Panc1 (cell line): ENCODE measurements at regions not wholly inside any gene's neighbourhood (a gene's known extent, or its start where the extent isn't known, plus 50 kb on each side); places are given as distances from the start of the nearest gene placed in this dataset.

Source experiments
- POLR2AphosphoS5 ChIP-seq: IDR thresholded peaks from 2 replicates; pipeline ENCODE4 v1.6.1; 2012; ENCODE audit warnings: mild to moderate bottlenecking, low read depth, low read length, moderate library complexity
- SIN3A ChIP-seq: IDR thresholded peaks from 2 replicates; pipeline ENCODE4 v1.6.1; 2012; ENCODE audit warnings: low read depth, mild to moderate bottlenecking, low read length, moderate library complexity, borderline replicate concordance; ENCODE audit not compliant: insufficient read depth
- TCF7L2 ChIP-seq: IDR thresholded peaks from 2 replicates; pipeline ENCODE4 v1.6.1; 2011; ENCODE audit warnings: mild to moderate bottlenecking, low read depth, low read length, inconsistent platforms
- TF ChIP-seq, protein P1 (sequence below): fragments of 450-650 bp; IDR thresholded peaks from 2 replicates; pipeline ENCODE4 v1.5.1; 2017; ENCODE audit warnings: mild to moderate bottlenecking
- TF ChIP-seq, protein P2 (sequence below), 2 experiments: IDR thresholded peaks; 2 replicates each; pipeline ENCODE4 v1.6.1; 2011 to 2012; ENCODE audit warnings: low read depth in 2 of 2, control low read depth in 1 of 2, low read length in 1 of 2, mild to moderate bottlenecking in 1 of 2, moderate library complexity in 1 of 2; ENCODE audit not compliant: insufficient read depth in 1 of 2

DNA sequence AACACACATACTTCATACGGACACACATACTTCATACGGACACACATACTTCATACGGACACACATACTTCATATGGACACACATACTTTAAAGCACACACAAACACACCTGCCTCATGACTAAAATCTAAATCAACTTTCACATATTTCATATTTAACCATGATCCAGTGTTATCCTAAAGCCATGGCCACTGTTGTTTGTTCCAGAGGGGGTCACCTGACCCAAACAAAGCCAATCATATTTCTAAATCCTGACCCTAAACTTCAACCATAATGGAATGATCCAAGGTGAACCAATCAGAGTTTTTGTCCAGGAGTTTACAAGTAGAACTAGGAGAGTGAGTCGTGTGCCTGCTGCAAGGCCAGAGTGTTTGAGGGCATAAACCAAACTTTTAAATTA is 97.2 kb upstream of the KIT start:
- TF ChIP-seq, protein P1, sequence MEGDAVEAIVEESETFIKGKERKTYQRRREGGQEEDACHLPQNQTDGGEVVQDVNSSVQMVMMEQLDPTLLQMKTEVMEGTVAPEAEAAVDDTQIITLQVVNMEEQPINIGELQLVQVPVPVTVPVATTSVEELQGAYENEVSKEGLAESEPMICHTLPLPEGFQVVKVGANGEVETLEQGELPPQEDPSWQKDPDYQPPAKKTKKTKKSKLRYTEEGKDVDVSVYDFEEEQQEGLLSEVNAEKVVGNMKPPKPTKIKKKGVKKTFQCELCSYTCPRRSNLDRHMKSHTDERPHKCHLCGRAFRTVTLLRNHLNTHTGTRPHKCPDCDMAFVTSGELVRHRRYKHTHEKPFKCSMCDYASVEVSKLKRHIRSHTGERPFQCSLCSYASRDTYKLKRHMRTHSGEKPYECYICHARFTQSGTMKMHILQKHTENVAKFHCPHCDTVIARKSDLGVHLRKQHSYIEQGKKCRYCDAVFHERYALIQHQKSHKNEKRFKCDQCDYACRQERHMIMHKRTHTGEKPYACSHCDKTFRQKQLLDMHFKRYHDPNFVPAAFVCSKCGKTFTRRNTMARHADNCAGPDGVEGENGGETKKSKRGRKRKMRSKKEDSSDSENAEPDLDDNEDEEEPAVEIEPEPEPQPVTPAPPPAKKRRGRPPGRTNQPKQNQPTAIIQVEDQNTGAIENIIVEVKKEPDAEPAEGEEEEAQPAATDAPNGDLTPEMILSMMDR: no peak
- TF ChIP-seq, protein P2, sequence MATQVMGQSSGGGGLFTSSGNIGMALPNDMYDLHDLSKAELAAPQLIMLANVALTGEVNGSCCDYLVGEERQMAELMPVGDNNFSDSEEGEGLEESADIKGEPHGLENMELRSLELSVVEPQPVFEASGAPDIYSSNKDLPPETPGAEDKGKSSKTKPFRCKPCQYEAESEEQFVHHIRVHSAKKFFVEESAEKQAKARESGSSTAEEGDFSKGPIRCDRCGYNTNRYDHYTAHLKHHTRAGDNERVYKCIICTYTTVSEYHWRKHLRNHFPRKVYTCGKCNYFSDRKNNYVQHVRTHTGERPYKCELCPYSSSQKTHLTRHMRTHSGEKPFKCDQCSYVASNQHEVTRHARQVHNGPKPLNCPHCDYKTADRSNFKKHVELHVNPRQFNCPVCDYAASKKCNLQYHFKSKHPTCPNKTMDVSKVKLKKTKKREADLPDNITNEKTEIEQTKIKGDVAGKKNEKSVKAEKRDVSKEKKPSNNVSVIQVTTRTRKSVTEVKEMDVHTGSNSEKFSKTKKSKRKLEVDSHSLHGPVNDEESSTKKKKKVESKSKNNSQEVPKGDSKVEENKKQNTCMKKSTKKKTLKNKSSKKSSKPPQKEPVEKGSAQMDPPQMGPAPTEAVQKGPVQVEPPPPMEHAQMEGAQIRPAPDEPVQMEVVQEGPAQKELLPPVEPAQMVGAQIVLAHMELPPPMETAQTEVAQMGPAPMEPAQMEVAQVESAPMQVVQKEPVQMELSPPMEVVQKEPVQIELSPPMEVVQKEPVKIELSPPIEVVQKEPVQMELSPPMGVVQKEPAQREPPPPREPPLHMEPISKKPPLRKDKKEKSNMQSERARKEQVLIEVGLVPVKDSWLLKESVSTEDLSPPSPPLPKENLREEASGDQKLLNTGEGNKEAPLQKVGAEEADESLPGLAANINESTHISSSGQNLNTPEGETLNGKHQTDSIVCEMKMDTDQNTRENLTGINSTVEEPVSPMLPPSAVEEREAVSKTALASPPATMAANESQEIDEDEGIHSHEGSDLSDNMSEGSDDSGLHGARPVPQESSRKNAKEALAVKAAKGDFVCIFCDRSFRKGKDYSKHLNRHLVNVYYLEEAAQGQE (IDR thresholded peaks at IDR 0.05; ENCODE audit: insufficient read depth in 1 of 2, low read depth in 2 of 2, low read length in 1 of 2): no peak
- TF ChIP-seq POLR2AphosphoS5: no peak
- TF ChIP-seq SIN3A: no peak
- no peak for TF ChIP-seq TCF7L2
